HK-2 (cell line): ENCODE measurements at regions not wholly inside any gene's neighbourhood (a gene's known extent, or its start where the extent isn't known, plus 50 kb on each side); places are given as distances from the start of the nearest gene placed in this dataset.

ENCODE experiments used
- DNase-seq: peaks from one replicate; pipeline ENCODE4 v3.0.0-alpha.2; 2018; ENCODE audit not compliant: unreplicated experiment

- no peak for DNase-seq
These were observed 379.3 kb upstream of the PRMT6 start for GRCh38 chr1:106677181-106677580.

- DNase-seq = no peak
These were observed 378.8 kb upstream of the PRMT6 start for GRCh38 chr1:106677721-106678120.

GRCh38 chr1:106678279-106679050 is 378.0 kb upstream of the PRMT6 start:
- DNase-seq = no peak

GRCh38 chr1:106680216-106680615 is 376.3 kb upstream of the PRMT6 start:
- DNase-seq = no peak

- DNase-seq = no peak
These were observed 375.6 kb upstream of the PRMT6 start for GRCh38 chr1:106680776-106681344.

- DNase-seq = no peak
These were observed 374.4 kb upstream of the PRMT6 start for GRCh38 chr1:106681939-106682522.

GRCh38 chr1:106688446-106688845 is 368.0 kb upstream of the PRMT6 start:
- DNase-seq = no peak

GRCh38 chr1:106698660-106699059 is 357.8 kb upstream of the PRMT6 start:
- DNase-seq = no peak

GRCh38 chr1:106699433-106699832 is 357.0 kb upstream of the PRMT6 start:
- no peak for DNase-seq

- no peak for DNase-seq
These were observed 356.3 kb upstream of the PRMT6 start for GRCh38 chr1:106700211-106700610.

- no peak for DNase-seq
These were observed 350.5 kb upstream of the PRMT6 start for GRCh38 chr1:106705971-106706370.

- DNase-seq = no peak
These were observed 338.9 kb upstream of the PRMT6 start for GRCh38 chr1:106717591-106717990.

- DNase-seq = no peak
These were observed 334.7 kb upstream of the PRMT6 start for GRCh38 chr1:106721790-106722189.

GRCh38 chr1:106722466-106722865 is 334.0 kb upstream of the PRMT6 start:
- no peak for DNase-seq

- no peak for DNase-seq
These were observed 329.3 kb upstream of the PRMT6 start for GRCh38 chr1:106727171-106727570.

- DNase-seq = no peak
These were observed 309.9 kb upstream of the PRMT6 start for GRCh38 chr1:106746448-106747085.

GRCh38 chr1:106747232-106747631 is 309.2 kb upstream of the PRMT6 start:
- no peak for DNase-seq

- no peak for DNase-seq
These were observed 308.7 kb upstream of the PRMT6 start for GRCh38 chr1:106747791-106748190.

- DNase-seq = no peak
These were observed 307.9 kb upstream of the PRMT6 start for GRCh38 chr1:106748606-106749005.

GRCh38 chr1:106749491-106749890 is 307.0 kb upstream of the PRMT6 start:
- no peak for DNase-seq

GRCh38 chr1:106749906-106750305 is 306.6 kb upstream of the PRMT6 start:
- no peak for DNase-seq

GRCh38 chr1:106751002-106751401 is 305.5 kb upstream of the PRMT6 start:
- DNase-seq = no peak

GRCh38 chr1:106753066-106753465 is 303.4 kb upstream of the PRMT6 start:
- no peak for DNase-seq
